Posterior vena cava (tissue), 2 donors: ENCODE measurements at regions not wholly inside any gene's neighbourhood (a gene's known extent, or its start where the extent isn't known, plus 50 kb on each side); places are given as distances from the start of the nearest gene placed in this dataset.

Experiments used
- DNase-seq: peaks from one replicate; pipeline ENCODE4 v3.0.0-alpha.2; 2020; ENCODE audit warnings: low spot score
- intact Hi-C, 2 donors: fragments of 100-400 bp; cut with DNase I; formaldehyde crosslinking; loops; one replicate each; pipeline versions ENCODE4 v1.14.1 to v1.14.2; 2022 to 2023
- donor health status: DM: yes; HTN: yes; CAD: no.
- donor health status: DM: yes; HTN: yes; CAD: no.

- intact Hi-C loops: no loop called here
- no peak for DNase-seq
Measured at GRCh38 chr1:56188221-56188620, 391.1 kb downstream of the PLPP3 start.

DNA sequence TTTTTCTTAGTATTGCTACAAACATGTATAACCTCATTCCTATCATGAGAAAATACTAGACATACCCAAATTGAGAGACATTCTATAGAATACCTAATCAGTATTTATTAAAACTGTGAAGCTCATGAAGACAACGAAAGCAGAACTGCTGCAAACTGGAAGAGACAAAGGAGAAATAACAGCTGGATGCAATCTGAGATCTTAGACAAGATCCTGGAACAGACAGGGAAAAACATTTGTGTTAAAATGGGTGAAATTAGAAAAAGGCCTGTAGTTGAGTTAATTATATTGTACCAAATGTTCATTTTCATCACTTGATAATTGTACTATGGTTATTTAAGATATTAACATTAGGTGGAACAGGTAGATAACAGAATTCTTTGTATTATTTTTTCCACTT lies 392.0 kb downstream of the PLPP3 start:
- DNase-seq: no peak
- intact Hi-C loops: no loop called here

GRCh38 chr1:56185493-56185892 lies 393.9 kb downstream of the PLPP3 start:
- DNase-seq: no peak
- intact Hi-C loops: no loop called here

DNA sequence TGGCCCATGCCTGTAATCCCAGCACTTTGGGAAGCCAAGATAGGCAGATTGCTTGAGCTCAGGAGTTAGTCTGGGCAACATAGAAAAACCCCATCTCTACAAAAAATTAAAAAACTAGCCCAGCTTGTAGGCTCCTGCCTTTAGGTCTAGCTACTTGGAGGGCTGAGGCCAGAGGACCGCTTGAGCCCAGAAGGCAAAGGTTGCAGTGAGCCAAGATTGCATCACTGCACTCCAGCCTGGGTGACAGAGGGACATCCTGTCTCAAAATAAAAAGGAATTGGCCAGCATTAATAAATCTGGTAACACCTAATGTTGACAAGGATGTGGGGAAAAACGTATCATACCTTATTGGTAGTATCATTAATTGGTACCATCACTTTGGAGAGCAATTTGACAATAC lies 396.2 kb downstream of the PLPP3 start:
- no peak for DNase-seq
- intact Hi-C loops: no loop called here

GRCh38 chr1:56180520-56181190 lies 398.7 kb downstream of the PLPP3 start:
- DNase-seq: no peak
- intact Hi-C loops: no loop called here

DNA sequence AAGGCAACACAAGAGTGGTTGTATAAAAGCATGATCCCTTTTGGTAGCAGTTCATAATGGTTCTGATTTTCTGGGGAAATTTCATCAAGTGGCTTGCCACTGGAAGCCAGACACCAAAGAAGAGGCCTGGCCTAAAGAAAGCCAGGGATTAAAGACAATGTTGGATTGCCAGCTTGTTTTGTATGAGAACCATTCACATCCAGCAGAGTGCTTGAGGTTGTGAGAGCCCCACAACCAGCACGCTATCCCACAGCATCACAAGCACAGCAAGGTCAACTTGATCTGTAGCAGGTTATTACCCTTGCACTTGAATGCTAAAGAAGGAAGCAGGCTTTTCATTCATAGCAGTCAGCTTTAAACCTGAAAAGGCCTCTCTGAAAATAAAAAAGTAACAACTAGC lies 399.8 kb downstream of the PLPP3 start:
- no peak for DNase-seq
- intact Hi-C loops: no loop called here

- DNase-seq: no peak
- intact Hi-C loops: no loop called here
Measured at GRCh38 chr1:56175211-56175610, 404.2 kb downstream of the PLPP3 start.

DNA sequence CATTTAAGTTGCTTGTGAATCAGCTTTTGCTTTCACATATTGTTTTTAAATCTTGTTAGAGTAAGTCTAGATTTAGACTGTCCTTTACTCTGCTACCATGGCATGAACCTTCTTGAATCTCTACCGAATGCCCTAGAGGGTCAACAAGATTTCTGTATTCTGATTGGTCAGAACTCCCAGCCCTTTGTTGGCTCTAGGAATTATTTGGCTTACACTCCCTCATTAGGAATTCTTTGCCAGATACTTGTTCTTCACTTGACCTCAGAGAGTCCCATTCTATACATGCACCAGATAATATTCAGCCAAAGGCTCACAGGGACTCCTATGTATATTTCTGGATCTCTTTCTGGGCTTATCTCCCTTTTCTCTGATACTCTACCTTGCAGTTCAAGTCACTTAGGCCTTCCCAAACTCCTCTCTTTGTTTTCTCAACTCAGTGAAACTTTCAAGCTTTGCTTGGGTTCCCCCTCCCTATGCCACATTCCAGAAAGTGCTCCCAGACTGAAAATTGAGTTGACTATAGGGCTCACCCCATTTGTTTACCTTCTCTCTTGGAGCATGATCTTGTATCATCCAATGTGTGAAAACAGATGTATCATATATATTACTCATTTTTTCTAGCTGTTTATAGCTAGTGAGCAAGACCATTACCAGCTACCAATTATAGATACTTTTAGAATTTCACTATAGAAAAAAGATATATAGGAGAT lies 405.0 kb downstream of the PLPP3 start:
- intact Hi-C loops: no loop called here
- no peak for DNase-seq

DNA sequence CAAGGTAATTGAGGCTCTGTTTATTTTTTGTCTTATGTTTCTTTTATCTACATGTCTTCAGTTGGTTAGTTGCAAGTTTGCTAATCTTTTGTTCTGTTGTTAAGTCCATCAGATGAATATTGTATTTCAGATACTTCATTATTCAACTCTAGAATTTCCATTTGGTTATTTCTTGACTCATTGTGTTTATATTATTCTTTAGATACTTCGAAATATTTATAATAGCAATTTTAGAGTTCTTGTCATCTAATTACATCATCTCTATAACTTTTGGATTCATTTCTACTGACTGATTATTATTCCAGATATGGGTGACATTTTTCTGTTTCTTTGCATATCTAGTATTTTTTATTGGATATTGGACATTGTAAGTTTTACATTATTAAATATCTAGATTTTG lies 405.6 kb downstream of the PLPP3 start:
- intact Hi-C loops: no loop called here
- no peak for DNase-seq

GRCh38 chr1:56171670-56172069 lies 407.7 kb downstream of the PLPP3 start:
- intact Hi-C loops: no loop called here
- no peak for DNase-seq

GRCh38 chr1:56170784-56171320 lies 408.5 kb downstream of the PLPP3 start:
- intact Hi-C loops: no loop called here

GRCh38 chr1:56169856-56170255 lies 409.5 kb downstream of the PLPP3 start:
- no peak for DNase-seq
- intact Hi-C loops: no loop called here

More at GRCh38 chr1:56170784-56171320, 408.5 kb downstream of the PLPP3 start:
- no peak for DNase-seq

DNA sequence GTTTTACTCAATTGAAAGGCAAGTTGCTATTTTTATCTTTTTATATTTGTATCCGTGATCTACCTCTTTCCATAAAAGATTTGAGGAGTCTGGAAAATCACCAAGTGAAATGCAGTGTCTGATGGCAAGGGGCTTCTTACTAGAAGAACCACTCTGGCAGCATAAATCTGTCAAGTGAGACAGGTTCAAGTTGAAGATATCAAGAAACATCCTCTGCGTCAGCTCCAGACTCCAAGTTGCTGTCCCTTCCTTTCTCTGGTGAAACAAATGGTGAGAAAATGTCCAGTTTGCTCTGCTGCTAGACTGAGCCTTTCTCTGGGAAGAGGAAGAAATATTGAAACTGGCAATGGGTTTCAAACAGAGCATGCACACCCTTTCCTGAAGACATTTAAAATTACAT lies 411.2 kb downstream of the PLPP3 start:
- intact Hi-C loops: no loop called here
- DNase-seq: no peak

GRCh38 chr1:56167596-56167995 lies 411.8 kb downstream of the PLPP3 start:
- no peak for DNase-seq
- intact Hi-C loops: no loop called here

DNA sequence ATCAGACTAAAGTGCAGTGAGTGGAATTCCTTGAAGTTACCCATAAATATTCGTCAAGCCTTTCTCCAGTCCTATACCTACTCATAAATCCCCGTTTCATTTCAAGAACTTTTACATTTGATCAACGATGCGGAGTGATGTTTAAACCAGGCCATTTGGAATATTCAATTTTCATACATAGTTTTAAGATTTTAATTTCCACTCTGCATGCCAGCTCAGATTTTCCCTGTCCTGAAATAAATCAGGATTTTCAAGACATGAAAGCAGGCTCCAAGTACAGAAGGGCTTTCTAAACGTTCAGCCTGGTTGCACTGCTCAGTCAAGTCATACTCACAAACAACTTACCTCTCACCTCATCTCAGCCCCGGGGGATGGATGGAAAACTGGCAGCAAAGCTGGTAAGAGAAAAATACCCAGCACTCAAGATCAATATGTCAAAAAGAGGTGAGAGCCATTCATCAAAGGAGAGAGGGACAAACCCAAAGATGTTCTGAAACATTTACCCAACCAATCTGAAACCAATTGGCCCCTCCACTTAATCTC lies 418.5 kb downstream of the PLPP3 start:
- no peak for DNase-seq
- intact Hi-C loops: no loop called here

GRCh38 chr1:56156971-56157876 lies 422.1 kb downstream of the PLPP3 start:
- no peak for DNase-seq
- intact Hi-C loops: no loop called here

DNA sequence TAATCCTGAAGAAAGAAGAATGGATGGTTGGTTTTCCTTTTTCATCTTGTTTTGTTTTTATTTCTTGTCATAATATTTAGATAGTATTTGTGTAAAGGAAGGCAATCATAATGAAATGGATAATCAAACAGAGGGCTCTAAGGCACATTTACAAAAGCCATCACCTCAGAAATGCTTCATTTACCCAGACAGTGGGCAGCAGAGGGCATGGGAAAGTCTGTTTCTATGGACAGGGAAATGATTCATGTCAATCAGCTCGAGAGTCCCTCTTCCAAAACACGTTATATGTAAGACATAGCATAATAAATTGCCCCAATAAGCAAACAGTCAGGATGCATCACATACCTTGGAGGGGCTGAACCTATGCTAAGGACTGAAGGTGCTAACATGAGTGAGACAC lies 426.1 kb downstream of the PLPP3 start:
- intact Hi-C loops: no loop called here

GRCh38 chr1:56152635-56153034 lies 426.7 kb downstream of the PLPP3 start:
- intact Hi-C loops: no loop called here

More for the DNA sequence above, 426.1 kb downstream of the PLPP3 start:
- DNase-seq: no peak

DNA sequence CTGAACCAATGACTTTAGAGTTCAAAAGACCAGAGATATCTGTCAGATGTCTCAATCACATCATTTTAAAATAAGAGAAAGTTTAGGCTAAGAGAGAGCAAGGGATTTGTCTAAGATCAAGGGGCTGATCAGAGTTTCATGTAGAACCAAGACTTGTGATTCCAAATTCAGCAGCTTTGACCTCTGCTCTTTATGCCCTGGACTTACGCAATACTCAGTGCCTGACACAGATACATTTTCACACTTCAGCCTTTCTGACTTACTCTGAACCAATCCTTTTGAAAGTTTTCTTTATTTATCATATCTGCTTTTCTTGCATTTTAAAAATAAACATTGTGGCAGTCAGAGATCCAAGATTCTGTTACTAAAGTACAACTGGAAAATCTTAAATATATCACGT lies 428.0 kb downstream of the PLPP3 start:
- intact Hi-C loops: no loop called here
- DNase-seq: no peak

More at GRCh38 chr1:56152635-56153034, 426.7 kb downstream of the PLPP3 start:
- no peak for DNase-seq
